ENCODE measurements at regions not wholly inside any gene's neighbourhood (a gene's known extent, or its start where the extent isn't known, plus 50 kb on each side); places are given as distances from the start of the nearest gene placed in this dataset.

- DNase-seq (ENCODE audit: low read depth): no peak
- in situ Hi-C loops (cut with HindIII; ENCODE audit: low sequenced_read_pairs): no loop called here
- H3K4me3 ChIP-seq (ENCODE audit: low read depth, low read length): no peak overlapping the region
- TF ChIP-seq CTCF (IDR thresholded peaks at IDR 0.05; ENCODE audit: low read depth, low read length, missing control alignments): no peak
These were observed 74.2 kb upstream of the RNU6-1 start for GRCh38 chr15:67914028-67914427.

GRCh38 chr15:67914537-67915460 is 75.0 kb upstream of the RNU6-1 start:
- no peak for TF ChIP-seq CTCF (IDR thresholded peaks at IDR 0.05; ENCODE audit: low read depth, low read length, missing control alignments)
- in situ Hi-C loops (cut with HindIII; ENCODE audit: low sequenced_read_pairs): no loop called here
- no peak for DNase-seq (ENCODE audit: low read depth)
- no peak overlapping the region for H3K4me3 ChIP-seq (ENCODE audit: low read depth, low read length)

- H3K4me3 ChIP-seq (ENCODE audit: low read depth, low read length): no peak overlapping the region
- no peak for TF ChIP-seq CTCF (IDR thresholded peaks at IDR 0.05; ENCODE audit: low read depth, low read length, missing control alignments)
- no peak for DNase-seq (ENCODE audit: low read depth)
- in situ Hi-C loops (cut with HindIII; ENCODE audit: low sequenced_read_pairs): no loop called here
These were observed 75.9 kb upstream of the RNU6-1 start for GRCh38 chr15:67915461-67916374.

- TF ChIP-seq CTCF (IDR thresholded peaks at IDR 0.05; ENCODE audit: low read depth, low read length, missing control alignments): no peak
- in situ Hi-C loops (cut with HindIII; ENCODE audit: low sequenced_read_pairs): no loop called here
- H3K4me3 ChIP-seq (ENCODE audit: low read depth, low read length): no peak overlapping the region
- DNase-seq (ENCODE audit: low read depth): no peak
These were observed 76.7 kb upstream of the RNU6-1 start for GRCh38 chr15:67916565-67916964.

GRCh38 chr15:67917037-67917436 is 77.2 kb upstream of the RNU6-1 start:
- no peak for TF ChIP-seq CTCF (IDR thresholded peaks at IDR 0.05; ENCODE audit: low read depth, low read length, missing control alignments)
- no peak overlapping the region for H3K4me3 ChIP-seq (ENCODE audit: low read depth, low read length)
- DNase-seq (ENCODE audit: low read depth): no peak
- in situ Hi-C loops (cut with HindIII; ENCODE audit: low sequenced_read_pairs): no loop called here

GRCh38 chr15:67917636-67918035 is 77.8 kb upstream of the RNU6-1 start:
- TF ChIP-seq CTCF (IDR thresholded peaks at IDR 0.05; ENCODE audit: low read depth, low read length, missing control alignments): no peak
- no peak for DNase-seq (ENCODE audit: low read depth)
- in situ Hi-C loops (cut with HindIII; ENCODE audit: low sequenced_read_pairs): no loop called here
- no peak overlapping the region for H3K4me3 ChIP-seq (ENCODE audit: low read depth, low read length)

Measured in astrocyte of the cerebellum (primary cell).